ENCODE measurements at regions not wholly inside any gene's neighbourhood (a gene's known extent, or its start where the extent isn't known, plus 50 kb on each side); places are given as distances from the start of the nearest gene placed in this dataset.

DNA sequence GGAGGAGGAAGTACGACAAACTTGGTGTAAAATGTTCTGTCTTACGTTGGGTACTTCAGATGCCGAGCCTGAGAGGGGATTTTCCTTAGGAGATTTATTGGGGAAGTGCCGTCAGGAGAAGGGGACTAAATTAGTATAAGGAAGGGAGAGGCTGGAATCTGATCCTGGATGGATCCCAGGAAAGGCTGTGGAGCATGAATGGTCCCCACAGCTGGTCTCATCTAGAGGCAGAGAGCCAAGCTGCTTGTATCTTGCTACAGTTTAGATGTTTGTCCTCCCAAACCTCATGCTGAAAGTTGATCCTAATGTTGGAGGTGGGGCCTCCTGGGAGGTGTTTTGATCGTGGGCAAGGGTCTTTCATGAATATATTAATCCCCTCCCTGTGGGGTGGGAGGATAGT, 798.4 kb upstream of the EEF2KMT start:
- POLR2A ChIA-PET: no interaction called here
- TF ChIP-seq, protein P1, sequence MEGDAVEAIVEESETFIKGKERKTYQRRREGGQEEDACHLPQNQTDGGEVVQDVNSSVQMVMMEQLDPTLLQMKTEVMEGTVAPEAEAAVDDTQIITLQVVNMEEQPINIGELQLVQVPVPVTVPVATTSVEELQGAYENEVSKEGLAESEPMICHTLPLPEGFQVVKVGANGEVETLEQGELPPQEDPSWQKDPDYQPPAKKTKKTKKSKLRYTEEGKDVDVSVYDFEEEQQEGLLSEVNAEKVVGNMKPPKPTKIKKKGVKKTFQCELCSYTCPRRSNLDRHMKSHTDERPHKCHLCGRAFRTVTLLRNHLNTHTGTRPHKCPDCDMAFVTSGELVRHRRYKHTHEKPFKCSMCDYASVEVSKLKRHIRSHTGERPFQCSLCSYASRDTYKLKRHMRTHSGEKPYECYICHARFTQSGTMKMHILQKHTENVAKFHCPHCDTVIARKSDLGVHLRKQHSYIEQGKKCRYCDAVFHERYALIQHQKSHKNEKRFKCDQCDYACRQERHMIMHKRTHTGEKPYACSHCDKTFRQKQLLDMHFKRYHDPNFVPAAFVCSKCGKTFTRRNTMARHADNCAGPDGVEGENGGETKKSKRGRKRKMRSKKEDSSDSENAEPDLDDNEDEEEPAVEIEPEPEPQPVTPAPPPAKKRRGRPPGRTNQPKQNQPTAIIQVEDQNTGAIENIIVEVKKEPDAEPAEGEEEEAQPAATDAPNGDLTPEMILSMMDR (IDR thresholded peaks at IDR 0.05; ENCODE audit: insufficient read depth, low read length, missing control alignments): no peak
- DNase-seq (ENCODE audit: low read depth, low spot score): no peak
- no peak overlapping the region for H3K4me3 ChIP-seq (ENCODE audit: low read depth, low read length)
- CTCF ChIA-PET: no interaction called here

DNA sequence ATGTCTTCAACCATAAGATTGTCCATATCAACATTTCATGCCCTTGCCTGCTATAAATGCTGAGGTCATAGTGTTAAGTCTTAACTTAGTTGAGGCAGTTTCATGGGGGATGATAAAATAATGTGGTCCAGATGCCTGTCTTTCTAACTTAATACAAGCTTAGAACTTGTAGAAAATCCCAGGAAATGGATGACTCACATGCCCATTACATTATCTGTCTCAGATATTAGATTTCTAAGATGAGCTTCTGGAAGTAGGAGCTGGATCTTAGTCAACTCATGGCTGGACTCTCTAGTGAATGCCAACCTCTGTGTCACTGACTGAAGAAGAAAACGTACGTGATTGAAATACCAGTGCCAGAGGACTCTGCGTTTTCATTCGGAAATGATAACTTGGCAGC, 797.5 kb upstream of the EEF2KMT start:
- ChIA-PET CTCF (no interaction called here), POLR2A (no interaction called here)
- TF ChIP-seq, protein P1 (IDR thresholded peaks at IDR 0.05; ENCODE audit: insufficient read depth, low read length, missing control alignments): no peak
- DNase-seq (ENCODE audit: low read depth, low spot score): no peak
- no peak overlapping the region for H3K4me3 ChIP-seq (ENCODE audit: low read depth, low read length)

DNA sequence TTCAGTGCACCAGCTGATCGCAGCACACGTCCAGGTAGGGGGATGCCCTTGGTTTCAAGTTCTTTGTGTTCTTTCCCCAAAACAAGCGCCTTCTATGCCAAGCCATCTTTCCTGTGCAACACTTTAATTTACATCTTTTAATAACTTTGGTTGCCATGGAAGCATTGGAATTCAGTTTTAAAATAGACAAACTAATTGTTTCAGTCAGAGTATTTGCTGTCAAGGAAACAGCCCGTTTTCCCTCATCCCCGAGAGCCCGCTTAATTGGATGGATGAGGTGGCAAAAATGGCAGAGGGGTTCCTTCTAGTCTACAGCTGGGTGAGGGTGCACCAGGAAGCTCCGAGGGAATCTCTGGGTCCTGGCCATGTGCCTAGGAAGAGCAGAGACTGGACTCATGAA, 793.7 kb upstream of the EEF2KMT start:
- ChIA-PET CTCF (no interaction called here), POLR2A (no interaction called here)
- no peak overlapping the region for H3K4me3 ChIP-seq (ENCODE audit: low read depth, low read length)
- TF ChIP-seq, protein P1 (IDR thresholded peaks at IDR 0.05; ENCODE audit: insufficient read depth, low read length, missing control alignments): no peak
- no peak for DNase-seq (ENCODE audit: low read depth, low spot score)

DNA sequence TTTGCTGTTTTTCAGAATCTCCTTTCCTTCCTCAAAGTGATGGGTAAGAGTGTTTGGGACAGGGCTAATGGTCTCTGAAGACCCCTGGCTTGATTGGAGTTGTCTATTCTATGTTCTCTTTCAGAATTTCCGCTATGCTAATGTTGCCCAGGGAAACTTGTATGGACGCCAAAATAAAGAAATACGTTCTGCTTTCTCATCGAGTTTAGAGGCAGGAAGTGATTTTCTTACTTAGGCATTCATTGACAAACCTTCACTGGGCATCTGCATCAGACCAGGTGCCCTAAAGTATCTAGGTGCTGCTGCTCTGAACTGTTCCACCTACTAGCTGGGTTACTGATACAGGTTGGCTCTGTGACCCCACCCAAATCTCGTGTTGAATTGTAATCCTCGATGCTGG, 787.9 kb upstream of the EEF2KMT start:
- ChIA-PET POLR2A (no interaction called here), CTCF (no interaction called here)
- TF ChIP-seq, protein P1 (IDR thresholded peaks at IDR 0.05; ENCODE audit: insufficient read depth, low read length, missing control alignments): no peak
- DNase-seq (ENCODE audit: low read depth, low spot score): no peak
- H3K4me3 ChIP-seq (ENCODE audit: low read depth, low read length): no peak overlapping the region

DNA sequence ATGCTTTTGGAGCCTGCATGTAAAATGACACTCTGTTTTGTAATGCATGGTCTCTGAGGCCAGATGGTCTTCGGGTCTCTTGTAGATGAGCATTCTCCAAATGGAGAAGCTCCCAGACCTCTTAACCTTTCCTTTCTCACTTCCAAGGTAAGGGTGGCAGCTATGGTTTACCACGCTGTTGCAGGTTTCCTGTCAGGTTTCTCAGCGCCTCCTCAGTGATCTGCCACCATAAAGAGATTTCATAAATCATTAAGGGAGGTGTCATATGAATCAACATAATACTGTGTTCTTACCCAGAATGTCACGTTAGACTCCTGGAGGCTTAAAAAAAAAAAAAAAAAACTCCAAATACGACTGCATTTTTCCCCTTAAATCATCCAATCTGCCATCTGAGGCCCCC, 787.4 kb upstream of the EEF2KMT start:
- no peak overlapping the region for H3K4me3 ChIP-seq (ENCODE audit: low read depth, low read length)
- no peak for DNase-seq (ENCODE audit: low read depth, low spot score)
- ChIA-PET POLR2A (no interaction called here), CTCF (no interaction called here)
- TF ChIP-seq, protein P1 (IDR thresholded peaks at IDR 0.05; ENCODE audit: insufficient read depth, low read length, missing control alignments): no peak

DNA sequence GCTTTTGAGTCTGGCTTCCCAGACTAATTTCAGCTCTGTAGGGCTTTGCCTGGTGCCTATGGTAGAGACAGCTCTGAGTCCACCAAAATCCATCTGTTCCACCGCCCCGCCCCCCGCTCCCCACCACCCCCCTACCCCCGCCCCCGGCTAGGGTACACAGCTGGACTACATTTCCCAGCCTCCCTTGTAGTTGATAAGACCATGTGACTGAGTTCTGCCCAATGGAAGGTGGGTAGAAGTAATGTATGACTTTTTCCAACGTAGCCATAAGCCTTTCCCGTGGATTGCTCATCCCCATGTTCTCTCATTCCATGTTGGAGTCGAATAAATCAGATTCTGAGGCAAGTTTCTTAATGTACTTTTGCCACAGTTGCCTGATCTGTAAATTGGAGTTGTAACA, 786.7 kb upstream of the EEF2KMT start:
- no peak overlapping the region for H3K4me3 ChIP-seq (ENCODE audit: low read depth, low read length)
- TF ChIP-seq, protein P1 (IDR thresholded peaks at IDR 0.05; ENCODE audit: insufficient read depth, low read length, missing control alignments): no peak
- ChIA-PET CTCF (no interaction called here), POLR2A (no interaction called here)
- no peak for DNase-seq (ENCODE audit: low read depth, low spot score)

Data from AG04449 (cell line).